GM12878 (cell line): ENCODE measurements at regions not wholly inside any gene's neighbourhood (a gene's known extent, or its start where the extent isn't known, plus 50 kb on each side); places are given as distances from the start of the nearest gene placed in this dataset.

Source experiments
- CTCF ChIP-seq, 3 experiments: IDR thresholded peaks in 2 of 3; conservative IDR thresholded peaks in 1 of 3; 2 replicates each; pipeline ENCODE4 v1.5.1; 2011; ENCODE audit warnings: low read depth in 3 of 3, low read length in 3 of 3, mild to moderate bottlenecking in 3 of 3, control low read depth in 2 of 3, moderate library complexity in 2 of 3, inconsistent platforms in 1 of 3, mixed read lengths in 1 of 3; ENCODE audit not compliant: control insufficient read depth in 2 of 3, insufficient read depth in 1 of 3; ENCODE audit errors: extremely low read depth in 1 of 3
- E2F4 ChIP-seq: IDR thresholded peaks from 2 replicates; pipeline ENCODE4 v1.6.1; 2012; ENCODE audit warnings: low read depth, low read length, improper control_type of control experiment
- ESRRA ChIP-seq: IDR thresholded peaks from 2 replicates; pipeline ENCODE4 v1.6.1; 2012; ENCODE audit warnings: mild to moderate bottlenecking, low read length, improper control_type of control experiment
- MXI1 ChIP-seq: fragments of 150-350 bp; IDR thresholded peaks from 2 replicates; pipeline ENCODE4 v1.6.1; 2011; ENCODE audit warnings: low read depth, mild to moderate bottlenecking, inconsistent platforms, low read length, improper control_type of control experiment
- RFX5 ChIP-seq: IDR thresholded peaks from 2 replicates; pipeline ENCODE4 v1.6.1; 2011; ENCODE audit warnings: low read depth, low read length, improper control_type of control experiment

- no peak for TF ChIP-seq ESRRA
- no peak for TF ChIP-seq CTCF (IDR thresholded peaks at IDR 0.05 in 2 of 3, conservative IDR thresholded peaks at IDR 0.05 in 1 of 3; ENCODE audit: control insufficient read depth in 2 of 3, extremely low read depth in 1 of 3, insufficient read depth in 1 of 3, low read depth in 3 of 3, low read length in 3 of 3)
- TF ChIP-seq E2F4, result no peak
- no peak for TF ChIP-seq RFX5
- TF ChIP-seq MXI1, result no peak
These were observed 564.5 kb downstream of the ACTR3B start for GRCh38 chr7:153324094-153324493.
